ENCODE measurements at regions not wholly inside any gene's neighbourhood (a gene's known extent, or its start where the extent isn't known, plus 50 kb on each side); places are given as distances from the start of the nearest gene placed in this dataset.

DNA sequence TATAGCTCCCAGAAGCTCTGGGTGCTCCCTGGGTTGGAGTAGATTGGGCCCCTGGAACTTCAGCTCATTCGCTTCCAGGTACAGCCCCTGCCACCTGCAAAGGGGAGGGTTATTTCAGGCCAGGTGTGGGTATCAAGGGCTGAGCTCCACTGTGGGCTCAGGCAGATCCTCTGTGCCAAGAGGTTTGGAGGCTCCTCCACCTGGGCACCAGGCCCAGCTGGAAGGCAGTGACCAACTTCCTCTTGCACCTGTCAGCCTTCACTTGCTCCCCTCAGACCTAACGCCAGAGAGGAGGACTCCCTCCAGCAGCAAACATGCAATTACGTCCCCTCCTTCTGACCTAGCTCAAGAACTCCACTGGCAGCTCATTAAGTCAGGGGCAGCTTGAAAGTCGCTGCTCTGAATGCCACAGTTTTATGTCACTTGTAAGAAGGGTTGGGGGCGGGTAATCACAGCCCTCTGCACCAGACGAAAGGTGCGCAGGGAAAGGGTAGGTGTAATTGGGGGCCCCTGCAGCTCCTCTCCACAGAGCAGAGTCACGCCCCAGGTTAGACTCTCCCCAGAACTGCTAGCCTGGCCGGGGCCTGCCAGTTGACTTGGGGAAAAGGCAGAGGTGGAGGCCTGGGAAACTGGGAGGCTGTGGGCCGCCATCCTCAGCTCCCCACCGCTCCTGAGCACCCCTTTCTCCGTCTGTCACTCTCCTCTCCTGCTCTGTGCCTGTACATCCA is 125.0 kb upstream of the TMPRSS2 start:
- Histone ChIP-seq H3K23ac (ENCODE audit: insufficient read length) (no peak overlapping the region), H3K18ac (ENCODE audit: extremely low read depth, low read length) (no peak overlapping the region), H3K4me2 (ENCODE audit: insufficient read depth in 1 of 2, low read depth in 2 of 2, low read length in 2 of 2) (no peak overlapping the region), H4K5ac (ENCODE audit: insufficient read length, low read depth, low read length) (no peak overlapping the region), H3K36me3 (ENCODE audit: control insufficient read depth in 2 of 4, insufficient read depth in 4 of 4, low read length in 3 of 4) (no peaks in the 10 kb centered on the region), H3K14ac (ENCODE audit: insufficient read length) (no peak overlapping the region), H2BK15ac (ENCODE audit: low read length) (no peak overlapping the region), H4K8ac (ENCODE audit: extremely low read depth, insufficient read depth, low read length) (no peak overlapping the region; the same call in 1 of the 2 replicates), H2BK12ac (ENCODE audit: low read depth, low read length) (no peak overlapping the region), H2AFZ (ENCODE audit: low read length) (no peak overlapping the region), H3K56ac (replicated peaks; ENCODE audit: insufficient read length, low read depth, low read length) (no peak overlapping the region), H3K27me3 (replicated peaks in 1 of 4; ENCODE audit: control insufficient read depth in 3 of 4, extremely low read depth in 1 of 4, insufficient read depth in 3 of 4, low read length in 3 of 4) (no peaks in the 10 kb centered on the region), H2BK5ac (ENCODE audit: low read depth, low read length) (no peak overlapping the region), H3K23me2 (ENCODE audit: low read depth, low read length) (peaks cover 7% of the 10 kb centered on the region; the same call in 1 of the 2 replicates), H3K4me3 (ENCODE audit: extremely low read depth in 1 of 4, insufficient read depth in 2 of 4, low read depth in 3 of 4, low read length in 4 of 4) (no peak overlapping the region), H2BK120ac (replicated peaks; ENCODE audit: low read depth, low read length) (no peak overlapping the region), H3K9me3 (ENCODE audit: insufficient read depth in 2 of 2, low read depth in 1 of 2, low read length in 1 of 2) (no peaks in the 10 kb centered on the region), H4K91ac (replicated peaks; ENCODE audit: insufficient read length, low read length) (no peak overlapping the region), H2AK5ac (ENCODE audit: low read depth, low read length) (0 out of 2 replicates have a peak overlapping the region, but pooled peaks have one; percentile 24), H4K20me1 (replicated peaks in 1 of 2; ENCODE audit: control insufficient read depth in 1 of 2, insufficient read depth in 2 of 2, low read length in 2 of 2) (peaks cover 0 to 2% of the 10 kb centered on the region in 2 experiments), H3K9ac (replicated peaks in 1 of 4; ENCODE audit: extremely low read depth in 1 of 4, low read depth in 3 of 4, low read length in 3 of 4) (no peak overlapping the region), H3K79me1 (ENCODE audit: low read depth, low read length) (no peaks in the 10 kb centered on the region), H3K4me1 (replicated peaks in 1 of 4; ENCODE audit: control insufficient read depth in 3 of 4, insufficient read depth in 4 of 4, low read length in 3 of 4) (peaks cover 0 to 2% (median 0%) of the 10 kb centered on the region in 4 experiments; a peak in 1 of 7 replicates), H3K27ac (ENCODE audit: low read depth, low read length) (no peak overlapping the region), H3K79me2 (ENCODE audit: control insufficient read depth in 1 of 2, insufficient read depth in 2 of 2, low read length in 2 of 2) (no peaks in the 10 kb centered on the region), H3K4ac (replicated peaks; ENCODE audit: insufficient read length, low read depth, low read length) (no peak overlapping the region), H2BK20ac (ENCODE audit: low read length) (no peak overlapping the region)
- ChIA-PET CTCF (ENCODE audit: partially characterized antibody) (interaction anchor here (0.7 to 9.0 kb wide), 8 partner anchors 10 to 185 kb away, joined by 3 to 55 read pairs (median 4); no protein-coding TSS in a partner anchor), POLR2A (ENCODE audit: partially characterized antibody) (interaction anchor here (0.8 to 1.4 kb wide), 2 partner anchors 17 to 138 kb away, joined by 3 to 4 read pairs; no protein-coding TSS in a partner anchor)
- TF ChIP-seq ATF2 (IDR thresholded peaks at IDR 0.05; ENCODE audit: low read length) = no peak
- no peak for TF ChIP-seq FOSL1 (IDR thresholded peaks at IDR 0.05; ENCODE audit: insufficient read depth, low read depth, low read length)
- no peak for TF ChIP-seq RXRA (IDR thresholded peaks at IDR 0.05; ENCODE audit: insufficient read depth, low read depth, low read length)
- DNase-seq (ENCODE audit: low read depth in 1 of 2, low spot score in 2 of 2) = no peak
- no peak for FAIRE-seq
- 86% methylated on average over 12 of the region's 12 CpGs; no CpG with 5 or more reads in 1 of the 2 experiments for WGBS, 2 experiments (ENCODE audit: extremely low coverage in 1 of 2, insufficient coverage in 1 of 2, insufficient read length in 1 of 2, insufficient replicate concordance in 2 of 2, low coverage in 1 of 2, low lambda C conversion rate in 2 of 2, missing lambda C conversion rate in 1 of 2)

Measured in H1 (cell line).